ENCODE measurements at regions not wholly inside any gene's neighbourhood (a gene's known extent, or its start where the extent isn't known, plus 50 kb on each side); places are given as distances from the start of the nearest gene placed in this dataset.

GRCh38 chr12:126910570-126910969, 1356.4 kb upstream of the TMEM132C start:
- no peaks in the 10 kb centered on the region for H3K27me3 Mint-ChIP-seq (ENCODE audit: insufficient read depth, unreplicated experiment)
- intact Hi-C loops (cut with micrococcal nuclease) = no loop called here
- no peak overlapping the region for H3K27ac Mint-ChIP-seq (ENCODE audit: low read depth, unreplicated experiment)
- ChIA-PET CTCF (interaction anchor here (0.6 to 1.0 kb wide), 4 partner anchors 16 to 1728 kb away, joined by 3 to 4 read pairs (median 4); no protein-coding TSS in a partner anchor), POLR2A (no interaction called here)
- no peak for TF ChIP-seq CTCF (IDR thresholded peaks at IDR 0.05; ENCODE audit: unreplicated experiment)
- no peaks in the 10 kb centered on the region for H3K9me3 Mint-ChIP-seq (ENCODE audit: unreplicated experiment)
- H3K36me3 Mint-ChIP-seq (ENCODE audit: insufficient read depth, unreplicated experiment) = no peaks in the 10 kb centered on the region
- no peaks in the 10 kb centered on the region for H3K4me1 Mint-ChIP-seq (ENCODE audit: insufficient read depth, unreplicated experiment)
- BruUV-seq (replicated peaks) = no TSS peak
- no peak overlapping the region for H3K4me3 Mint-ChIP-seq (ENCODE audit: unreplicated experiment)
- DNase-seq (ENCODE audit: unreplicated experiment) = no peak

- no peaks in the 10 kb centered on the region for H3K27me3 Mint-ChIP-seq (ENCODE audit: insufficient read depth, unreplicated experiment)
- ChIA-PET CTCF (no interaction called here), POLR2A (no interaction called here)
- no peak overlapping the region for H3K4me3 Mint-ChIP-seq (ENCODE audit: unreplicated experiment)
- H3K9me3 Mint-ChIP-seq (ENCODE audit: unreplicated experiment) = no peaks in the 10 kb centered on the region
- no peak for DNase-seq (ENCODE audit: unreplicated experiment)
- H3K4me1 Mint-ChIP-seq (ENCODE audit: insufficient read depth, unreplicated experiment) = no peaks in the 10 kb centered on the region
- no TSS peak for BruUV-seq (replicated peaks)
- intact Hi-C loops (cut with micrococcal nuclease) = no loop called here
- H3K36me3 Mint-ChIP-seq (ENCODE audit: insufficient read depth, unreplicated experiment) = no peaks in the 10 kb centered on the region
- no peak overlapping the region for H3K27ac Mint-ChIP-seq (ENCODE audit: low read depth, unreplicated experiment)
- TF ChIP-seq CTCF (IDR thresholded peaks at IDR 0.05; ENCODE audit: unreplicated experiment) = no peak
Observed at GRCh38 chr12:126912111-126912510, 1354.9 kb upstream of the TMEM132C start.

GRCh38 chr12:126914170-126914793, 1352.7 kb upstream of the TMEM132C start:
- no peaks in the 10 kb centered on the region for H3K9me3 Mint-ChIP-seq (ENCODE audit: unreplicated experiment)
- CTCF ChIA-PET = interaction anchor here (0.6 to 1.2 kb wide), 2 partner anchors 12 to 27 kb away, joined by 3 to 7 read pairs; no protein-coding TSS in a partner anchor
- TF ChIP-seq CTCF (IDR thresholded peaks at IDR 0.05; ENCODE audit: unreplicated experiment) = no peak

GRCh38 chr12:126915309-126915708, 1351.7 kb upstream of the TMEM132C start:
- no peak for DNase-seq (ENCODE audit: unreplicated experiment)
- intact Hi-C loops (cut with micrococcal nuclease) = no loop called here
- Mint-ChIP-seq H3K27me3 (ENCODE audit: insufficient read depth, unreplicated experiment) (no peaks in the 10 kb centered on the region), H3K36me3 (ENCODE audit: insufficient read depth, unreplicated experiment) (no peaks in the 10 kb centered on the region), H3K4me1 (ENCODE audit: insufficient read depth, unreplicated experiment) (no peaks in the 10 kb centered on the region), H3K27ac (ENCODE audit: low read depth, unreplicated experiment) (no peak overlapping the region), H3K4me3 (ENCODE audit: unreplicated experiment) (no peak overlapping the region), H3K9me3 (ENCODE audit: unreplicated experiment) (no peaks in the 10 kb centered on the region)
- TF ChIP-seq CTCF (IDR thresholded peaks at IDR 0.05; ENCODE audit: unreplicated experiment) = no peak
- ChIA-PET POLR2A (no interaction called here), CTCF (interaction anchor here (0.6 to 1.0 kb wide), 2 partner anchors 78 to 416 kb away, joined by 3 read pairs; no protein-coding TSS in a partner anchor)
- no TSS peak for BruUV-seq (replicated peaks)

More at GRCh38 chr12:126914170-126914793, 1352.7 kb upstream of the TMEM132C start:
- Mint-ChIP-seq H3K4me3 (ENCODE audit: unreplicated experiment) (no peak overlapping the region), H3K36me3 (ENCODE audit: insufficient read depth, unreplicated experiment) (no peaks in the 10 kb centered on the region), H3K4me1 (ENCODE audit: insufficient read depth, unreplicated experiment) (no peaks in the 10 kb centered on the region), H3K27ac (ENCODE audit: low read depth, unreplicated experiment) (no peak overlapping the region), H3K27me3 (ENCODE audit: insufficient read depth, unreplicated experiment) (no peaks in the 10 kb centered on the region)
- POLR2A ChIA-PET = interaction anchor here (0.8 kb wide), 1 partner anchor 12 kb away, joined by 3 read pairs; no protein-coding TSS in a partner anchor
- DNase-seq (ENCODE audit: unreplicated experiment) = no peak
- BruUV-seq (replicated peaks) = no TSS peak
- intact Hi-C loops (cut with micrococcal nuclease) = no loop called here
